GM12872 (cell line): ENCODE measurements at regions not wholly inside any gene's neighbourhood (a gene's known extent, or its start where the extent isn't known, plus 50 kb on each side); places are given as distances from the start of the nearest gene placed in this dataset.

Experiments used
- TF ChIP-seq, protein P1 (sequence below): IDR thresholded peaks from 3 replicates; pipeline ENCODE4 v1.5.1; 2011; ENCODE audit warnings: low read depth, mild to moderate bottlenecking, low read length, moderate library complexity; ENCODE audit not compliant: insufficient read depth

DNA sequence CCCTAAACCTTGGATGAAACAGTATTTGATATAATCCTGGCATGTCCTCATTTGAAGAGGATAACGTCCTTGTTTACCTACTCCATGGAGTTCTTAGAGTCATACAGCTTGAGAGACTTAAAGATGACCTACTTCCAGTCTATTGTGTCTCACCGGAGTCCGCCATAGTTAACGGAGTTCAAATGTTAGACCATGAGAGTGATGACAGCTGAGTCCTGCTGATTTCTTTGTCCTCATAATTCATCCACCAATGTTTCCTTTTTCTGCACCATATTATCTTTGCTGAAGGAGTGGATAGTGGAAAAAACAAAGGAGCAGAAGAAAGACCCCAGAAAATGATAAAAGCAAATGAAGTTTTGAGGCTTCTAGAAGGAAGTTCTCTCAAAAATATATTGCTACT lies 75.8 kb upstream of the HIF1A start:
- TF ChIP-seq, protein P1, sequence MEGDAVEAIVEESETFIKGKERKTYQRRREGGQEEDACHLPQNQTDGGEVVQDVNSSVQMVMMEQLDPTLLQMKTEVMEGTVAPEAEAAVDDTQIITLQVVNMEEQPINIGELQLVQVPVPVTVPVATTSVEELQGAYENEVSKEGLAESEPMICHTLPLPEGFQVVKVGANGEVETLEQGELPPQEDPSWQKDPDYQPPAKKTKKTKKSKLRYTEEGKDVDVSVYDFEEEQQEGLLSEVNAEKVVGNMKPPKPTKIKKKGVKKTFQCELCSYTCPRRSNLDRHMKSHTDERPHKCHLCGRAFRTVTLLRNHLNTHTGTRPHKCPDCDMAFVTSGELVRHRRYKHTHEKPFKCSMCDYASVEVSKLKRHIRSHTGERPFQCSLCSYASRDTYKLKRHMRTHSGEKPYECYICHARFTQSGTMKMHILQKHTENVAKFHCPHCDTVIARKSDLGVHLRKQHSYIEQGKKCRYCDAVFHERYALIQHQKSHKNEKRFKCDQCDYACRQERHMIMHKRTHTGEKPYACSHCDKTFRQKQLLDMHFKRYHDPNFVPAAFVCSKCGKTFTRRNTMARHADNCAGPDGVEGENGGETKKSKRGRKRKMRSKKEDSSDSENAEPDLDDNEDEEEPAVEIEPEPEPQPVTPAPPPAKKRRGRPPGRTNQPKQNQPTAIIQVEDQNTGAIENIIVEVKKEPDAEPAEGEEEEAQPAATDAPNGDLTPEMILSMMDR: no peak

DNA sequence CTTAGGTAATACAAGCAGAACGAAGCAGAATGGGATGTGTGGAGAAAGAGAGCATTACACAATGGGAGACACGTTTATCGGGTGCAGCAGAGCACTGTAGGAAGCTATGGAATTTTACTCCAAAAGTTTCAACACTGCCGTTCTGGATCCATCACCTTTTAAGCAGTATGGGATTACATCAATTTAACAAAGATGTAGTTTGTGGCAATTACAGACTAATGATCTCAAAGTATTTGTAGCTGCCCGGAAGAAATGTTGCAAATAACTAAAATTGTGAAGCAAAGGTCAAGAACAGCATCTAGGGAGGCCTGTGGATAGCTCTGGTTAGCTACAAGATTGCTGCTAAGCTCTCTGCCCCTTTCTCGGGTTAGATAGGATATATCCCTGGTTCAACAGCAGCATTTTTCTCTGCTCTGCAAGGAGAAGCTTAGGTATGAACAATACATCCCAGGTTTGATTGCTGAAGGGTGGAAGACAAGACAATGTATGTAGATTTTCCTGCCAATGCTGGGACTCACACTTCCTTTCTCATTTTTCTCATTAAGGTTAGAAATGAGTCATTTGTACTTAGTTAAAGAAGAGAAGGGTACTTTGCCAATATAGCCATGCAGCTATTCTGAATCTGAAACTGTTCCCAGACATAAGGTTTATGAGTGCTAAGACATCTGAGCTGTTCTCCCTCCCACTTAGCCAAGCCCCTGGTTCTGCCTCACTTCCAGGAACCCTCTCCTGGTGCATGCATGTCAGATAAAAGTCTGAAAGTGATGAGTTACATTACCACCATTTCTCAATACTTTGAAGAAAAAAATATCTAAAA lies 75.0 kb upstream of the HIF1A start:
- TF ChIP-seq, protein P1: no peak

DNA sequence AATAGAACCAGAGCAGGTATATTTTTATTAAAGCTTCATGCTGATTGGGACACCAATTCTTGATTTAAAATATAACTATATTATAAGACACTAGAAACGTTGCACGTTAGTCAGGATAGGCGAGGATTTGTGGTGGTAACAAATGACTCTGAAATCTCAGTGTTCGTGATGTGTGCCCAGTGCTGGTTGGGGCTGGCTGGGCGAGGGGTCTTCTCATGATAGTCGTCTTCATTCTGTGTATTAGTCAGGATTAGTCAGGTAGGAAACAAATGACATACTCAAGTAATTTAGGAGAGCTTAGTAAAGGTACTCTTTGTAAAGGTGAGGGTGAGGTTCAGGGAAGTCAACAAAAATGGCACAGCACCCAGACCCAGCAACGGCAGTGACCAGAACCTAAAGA lies 73.9 kb upstream of the HIF1A start:
- TF ChIP-seq, protein P1: no peak

DNA sequence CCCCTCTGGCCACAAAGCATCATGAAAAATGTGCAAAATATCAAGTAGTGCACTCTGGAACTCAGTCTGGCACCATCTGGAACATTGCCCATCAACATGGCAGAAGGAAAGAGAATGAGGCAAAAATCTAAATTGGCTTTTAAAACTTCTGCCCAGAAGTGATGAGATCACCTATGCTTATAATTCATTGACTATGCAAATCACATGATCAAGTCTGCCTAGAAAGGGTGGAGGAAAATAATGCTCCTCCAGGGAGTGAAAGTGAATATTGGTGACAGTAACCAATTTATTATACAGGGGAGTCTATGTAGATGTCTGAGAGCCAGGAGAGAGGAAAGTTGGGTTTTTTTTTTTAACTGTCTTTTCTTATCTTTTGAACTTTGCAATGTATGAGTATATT lies 73.3 kb upstream of the HIF1A start:
- TF ChIP-seq, protein P1: no peak

DNA sequence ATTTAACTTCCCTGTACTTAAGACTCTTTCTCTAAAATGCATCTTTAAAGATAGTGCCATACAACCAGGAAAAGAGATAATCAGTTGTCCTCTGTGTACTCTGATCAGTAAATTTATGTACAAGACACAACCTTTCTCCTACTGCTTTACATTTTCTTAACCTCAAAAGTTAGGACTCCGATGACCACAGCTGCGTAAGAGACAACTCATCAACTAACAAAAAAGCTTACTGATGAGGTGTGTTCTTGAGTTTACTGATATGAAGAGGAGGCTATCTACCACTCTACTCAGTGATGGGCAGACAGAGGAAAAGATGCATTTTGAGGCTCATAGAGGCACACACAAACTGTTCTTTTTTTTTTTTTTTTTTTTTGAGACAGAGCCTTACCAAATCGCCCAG lies 71.4 kb upstream of the HIF1A start:
- TF ChIP-seq, protein P1: no peak

DNA sequence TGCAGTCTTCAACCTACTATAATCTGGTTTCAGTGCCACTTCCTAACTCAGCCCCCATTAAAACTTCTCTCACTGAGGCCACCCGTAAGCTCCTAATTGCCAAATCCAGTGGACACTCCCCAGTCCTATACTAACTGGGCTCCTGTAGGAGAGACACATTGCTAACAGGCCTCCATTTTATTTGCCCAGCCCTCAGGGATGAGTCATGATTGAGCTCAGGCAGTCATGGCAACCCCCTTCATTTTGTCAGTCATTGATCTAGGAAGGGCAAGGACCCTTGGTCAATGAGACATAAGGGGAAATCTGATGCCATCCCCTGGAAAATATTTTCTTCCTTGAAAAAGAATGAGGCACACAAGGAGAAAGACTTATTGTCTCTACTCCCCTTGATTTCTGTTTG lies 70.1 kb upstream of the HIF1A start:
- TF ChIP-seq, protein P1: no peak

DNA sequence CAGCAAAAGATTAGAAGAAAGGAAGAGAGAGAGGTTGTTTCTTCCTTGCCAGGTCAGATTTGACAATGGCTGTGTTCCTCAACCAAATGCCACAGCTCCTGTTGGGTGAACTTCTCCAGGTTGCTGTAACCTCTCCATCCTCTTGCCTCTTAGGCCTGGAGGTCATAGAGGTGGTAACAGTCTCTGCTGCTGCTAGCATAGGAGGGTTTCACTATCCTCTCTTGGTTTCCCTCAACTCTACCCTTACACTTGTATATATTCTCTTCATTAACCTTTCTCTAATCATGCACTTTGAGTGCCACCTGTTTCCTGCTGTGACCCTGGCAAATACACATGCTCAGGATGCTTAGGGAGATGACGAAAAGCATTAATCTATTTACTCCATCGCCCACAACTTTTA lies 67.7 kb upstream of the HIF1A start:
- TF ChIP-seq, protein P1: no peak
